ENCODE measurements at regions not wholly inside any gene's neighbourhood (a gene's known extent, or its start where the extent isn't known, plus 50 kb on each side); places are given as distances from the start of the nearest gene placed in this dataset.

GRCh38 chr13:84677836-84678235 is 795.6 kb upstream of the SLITRK1 start:
- no peak for TF ChIP-seq CTCF (IDR thresholded peaks at IDR 0.05)
- no peak for TF ChIP-seq EP300 (IDR thresholded peaks at IDR 0.05)
- TF ChIP-seq POLR2A (IDR thresholded peaks at IDR 0.05), result no peak

All from tibial nerve (tissue), 4 donors.